Caco-2 (cell line): ENCODE measurements at regions not wholly inside any gene's neighbourhood (a gene's known extent, or its start where the extent isn't known, plus 50 kb on each side); places are given as distances from the start of the nearest gene placed in this dataset.

Experiments used
- BruUV-seq: library from RNA; stranded (reverse); fragments of 400-500 nt; replicated peaks from 2 replicates; lab custom pipeline; 2021; lab: Mats Ljungman, UMichigan
- CTCF ChIA-PET: fragments of 300-600 bp; sonication (Branson Sonifier 250); formaldehyde crosslinking; loops from one replicate; lab custom pipeline; 2022; ENCODE audit warnings: antibody characterized with exemption; lab: Charles Lee
- POLR2A ChIA-PET: fragments of 300-600 bp; sonication (Branson Sonifier 250); formaldehyde crosslinking; loops from one replicate; lab custom pipeline; 2022; ENCODE audit warnings: antibody characterized with exemption; lab: Charles Lee
- DNase-seq, 2 experiments: peaks; one replicate each; pipeline versions ENCODE4 v3.0.0 to v3.0.0-alpha.2; 2020 to 2022
- H3K27me3 ChIP-seq: replicated peaks from 2 replicates; pipeline ENCODE4 v1.6.0; 2011; ENCODE audit warnings: low read length; ENCODE audit not compliant: control insufficient read depth, insufficient read depth
- H3K36me3 ChIP-seq: 2 replicates; pipeline ENCODE4 v1.5.1; 2011; ENCODE audit warnings: low read length; ENCODE audit not compliant: control insufficient read depth, insufficient read depth
- H3K4me1 ChIP-seq: fragments of 250-450 bp; sonication (Bioruptor Pico); 2 replicates; pipeline ENCODE4 v1.5.1; 2020; ENCODE audit warnings: mild to moderate bottlenecking
- H3K4me3 ChIP-seq: 2 replicates; pipeline ENCODE4 v1.5.1; 2011; ENCODE audit warnings: low read depth, mild to moderate bottlenecking, control low read depth, low read length
- H3K9me3 ChIP-seq: fragments of 250-450 bp; sonication (Bioruptor Pico); 2 replicates; pipeline ENCODE4 v1.5.1; 2020; ENCODE audit warnings: mild to moderate bottlenecking, moderate library complexity
- H3K27ac Mint-ChIP-seq: one replicate; pipeline ENCODE4 v1.8.0; 2022; ENCODE audit warnings: mixed read lengths; ENCODE audit not compliant: unreplicated experiment
- H3K27me3 Mint-ChIP-seq: one replicate; pipeline ENCODE4 v1.8.0; 2022; ENCODE audit warnings: mixed read lengths; ENCODE audit not compliant: insufficient read depth, unreplicated experiment
- H3K36me3 Mint-ChIP-seq: one replicate; pipeline ENCODE4 v1.8.0; 2022; ENCODE audit warnings: mild to moderate bottlenecking, mixed read lengths; ENCODE audit not compliant: insufficient read depth, unreplicated experiment
- H3K4me1 Mint-ChIP-seq: one replicate; pipeline ENCODE4 v1.8.0; 2022; ENCODE audit warnings: low read depth, mixed read lengths; ENCODE audit not compliant: unreplicated experiment
- H3K4me3 Mint-ChIP-seq: one replicate; pipeline ENCODE4 v1.8.0; 2022; ENCODE audit warnings: mild to moderate bottlenecking, moderate library complexity, mixed read lengths; ENCODE audit not compliant: unreplicated experiment
- H3K9me3 Mint-ChIP-seq: one replicate; pipeline ENCODE4 v1.8.0; 2022; ENCODE audit warnings: mixed read lengths; ENCODE audit not compliant: unreplicated experiment
- CTCF ChIP-seq, 2 experiments: fragments of 200-600 bp in 1 of 2; IDR thresholded peaks; 1 replicate in 1 of 2; 2 replicates in 1 of 2; pipeline versions ENCODE4 v1.5.1 to v1.8.0; 2011 to 2022; ENCODE audit warnings: antibody characterized with exemption in 1 of 2, control low read depth in 1 of 2, inconsistent platforms in 1 of 2, low read depth in 1 of 2, low read length in 1 of 2, mild to moderate bottlenecking in 1 of 2, moderate library complexity in 1 of 2; ENCODE audit not compliant: insufficient read depth in 1 of 2, severe bottlenecking in 1 of 2, unreplicated experiment in 1 of 2
- intact Hi-C: fragments of 100-400 bp; cut with micrococcal nuclease; formaldehyde crosslinking; loops from one replicate; pipeline ENCODE4 v1.10.0; 2022; ENCODE audit not compliant: unreplicated experiment

- H3K9me3 Mint-ChIP-seq = no peaks in the 10 kb centered on the region
- no peak for TF ChIP-seq CTCF (IDR thresholded peaks at IDR 0.05; ENCODE audit: insufficient read depth in 1 of 2, low read depth in 1 of 2, low read length in 1 of 2, severe bottlenecking in 1 of 2, unreplicated experiment in 1 of 2)
- no peak for DNase-seq
- no peaks in the 10 kb centered on the region for H3K36me3 Mint-ChIP-seq
- H3K4me1 Mint-ChIP-seq = no peaks in the 10 kb centered on the region
- H3K27me3 Mint-ChIP-seq = no peaks in the 10 kb centered on the region
- H3K4me1 ChIP-seq = no peaks in the 10 kb centered on the region
- no peaks in the 10 kb centered on the region for H3K36me3 ChIP-seq
- no peaks in the 10 kb centered on the region for H3K27me3 ChIP-seq
- intact Hi-C loops = no loop called here
- no peaks in the 10 kb centered on the region for H3K9me3 ChIP-seq
- no TSS peak for BruUV-seq
- CTCF ChIA-PET = no interaction called here
- no peak overlapping the region for H3K4me3 ChIP-seq
- no peak overlapping the region for H3K27ac Mint-ChIP-seq
- no peak overlapping the region for H3K4me3 Mint-ChIP-seq
- POLR2A ChIA-PET = no interaction called here
Observed at GRCh38 chrX:69362354-69362753, 141.8 kb upstream of the NALF2 start.

- H3K36me3 Mint-ChIP-seq = no peaks in the 10 kb centered on the region
- no peak overlapping the region for H3K4me3 Mint-ChIP-seq
- H3K9me3 Mint-ChIP-seq = no peaks in the 10 kb centered on the region
- no peaks in the 10 kb centered on the region for H3K4me1 ChIP-seq
- no peaks in the 10 kb centered on the region for H3K27me3 Mint-ChIP-seq
- no TSS peak for BruUV-seq
- no peaks in the 10 kb centered on the region for H3K9me3 ChIP-seq
- DNase-seq = no peak
- H3K4me3 ChIP-seq = no peak overlapping the region
- no peak for TF ChIP-seq CTCF (IDR thresholded peaks at IDR 0.05; ENCODE audit: insufficient read depth in 1 of 2, low read depth in 1 of 2, low read length in 1 of 2, severe bottlenecking in 1 of 2, unreplicated experiment in 1 of 2)
- intact Hi-C loops = no loop called here
- CTCF ChIA-PET = no interaction called here
- POLR2A ChIA-PET = interaction anchor here (0.6 kb wide), 1 partner anchor 339 kb away, joined by 7 read pairs; no protein-coding TSS in a partner anchor
- H3K4me1 Mint-ChIP-seq = no peaks in the 10 kb centered on the region
- no peaks in the 10 kb centered on the region for H3K36me3 ChIP-seq
- no peaks in the 10 kb centered on the region for H3K27me3 ChIP-seq
- H3K27ac Mint-ChIP-seq = no peak overlapping the region
Observed at GRCh38 chrX:69361311-69361845, 142.7 kb upstream of the NALF2 start.

GRCh38 chrX:69357317-69357716, 146.8 kb upstream of the NALF2 start:
- DNase-seq = no peak
- ChIA-PET POLR2A (no interaction called here), CTCF (no interaction called here)
- no peaks in the 10 kb centered on the region for H3K9me3 Mint-ChIP-seq
- H3K27me3 Mint-ChIP-seq = peaks cover 6% of the 10 kb centered on the region
- H3K4me1 Mint-ChIP-seq = no peaks in the 10 kb centered on the region
- no peaks in the 10 kb centered on the region for H3K27me3 ChIP-seq
- no peaks in the 10 kb centered on the region for H3K36me3 Mint-ChIP-seq
- H3K9me3 ChIP-seq = no peaks in the 10 kb centered on the region
- TF ChIP-seq CTCF (IDR thresholded peaks at IDR 0.05; ENCODE audit: insufficient read depth in 1 of 2, low read depth in 1 of 2, low read length in 1 of 2, severe bottlenecking in 1 of 2, unreplicated experiment in 1 of 2) = no peak
- H3K27ac Mint-ChIP-seq = no peak overlapping the region
- no peaks in the 10 kb centered on the region for H3K4me1 ChIP-seq
- no TSS peak for BruUV-seq
- H3K36me3 ChIP-seq = no peaks in the 10 kb centered on the region
- H3K4me3 ChIP-seq = no peak overlapping the region
- intact Hi-C loops = no loop called here
- no peak overlapping the region for H3K4me3 Mint-ChIP-seq
